Body of pancreas (tissue), 4 donors: ENCODE measurements at regions not wholly inside any gene's neighbourhood (a gene's known extent, or its start where the extent isn't known, plus 50 kb on each side); places are given as distances from the start of the nearest gene placed in this dataset.

Source experiments
- CTCF ChIP-seq, 7 experiments: fragments of 450-650 bp in 4 of 7; fragments of 200-600 bp in 3 of 7; sonication (generic) in 3 of 7; IDR thresholded peaks; one replicate each; pipeline ENCODE4 v1.5.1; 2016 to 2019; ENCODE audit warnings: antibody characterized with exemption in 7 of 7
- POLR2A ChIP-seq, 3 donors: fragments of 450-650 bp; IDR thresholded peaks; one replicate each; pipeline ENCODE4 v1.6.1; 2016; ENCODE audit warnings: antibody characterized with exemption in 3 of 3, mild to moderate bottlenecking in 2 of 3

- TF ChIP-seq CTCF (IDR thresholded peaks at IDR 0.05) = no peak
- no peak for TF ChIP-seq POLR2A (IDR thresholded peaks at IDR 0.05)
Measured at GRCh38 chr1:219310181-219310728, 136.6 kb downstream of the LYPLAL1 start.
